NCI-H2171 (cell line): ENCODE measurements at regions not wholly inside any gene's neighbourhood (a gene's known extent, or its start where the extent isn't known, plus 50 kb on each side); places are given as distances from the start of the nearest gene placed in this dataset.

ENCODE experiments used
- DNase-seq: peaks from one replicate; lab custom pipeline; 2025; lab: John Stamatoyannopoulos, UW

- DNase-seq: no peak
These were observed 261.0 kb upstream of the CDH6 start for GRCh38 chr5:30932273-30933017.

DNA sequence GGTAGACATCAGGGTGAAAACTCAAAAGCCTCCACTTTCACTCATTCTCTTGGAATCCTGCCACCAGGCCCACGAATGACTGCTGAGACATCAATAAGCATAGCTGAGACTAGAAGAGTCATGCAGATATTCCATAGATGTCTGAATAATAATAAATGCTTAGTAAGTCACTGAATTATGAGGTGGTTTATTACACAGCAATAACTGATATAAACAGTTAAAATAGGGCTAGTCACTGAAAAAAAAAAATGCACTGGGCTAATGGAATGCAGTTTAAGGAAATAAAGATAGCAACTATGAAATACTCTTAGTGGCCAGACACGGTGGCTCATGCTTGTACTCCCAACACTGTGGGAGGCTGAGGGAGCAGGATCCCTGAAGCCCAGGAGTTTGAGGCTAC is 262.8 kb upstream of the CDH6 start:
- no peak for DNase-seq

DNA sequence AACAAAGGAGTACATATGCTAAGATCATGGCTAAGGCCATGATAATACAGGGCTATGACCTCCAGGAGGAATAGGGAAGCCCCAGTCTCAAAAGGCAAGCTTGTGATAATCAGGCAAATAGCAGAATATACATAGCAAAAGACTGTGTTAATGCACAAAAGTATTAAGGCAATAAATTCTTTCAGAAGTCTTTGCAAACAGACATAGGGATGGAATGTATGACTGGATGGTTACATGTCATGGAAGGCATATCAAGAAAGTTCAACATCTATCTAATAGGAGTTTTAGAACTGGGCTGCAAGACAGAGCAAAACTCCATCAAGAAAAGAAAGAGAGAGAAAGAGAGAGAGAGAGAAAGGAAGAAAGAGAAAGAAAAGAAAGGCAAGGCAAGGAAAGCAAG is 264.5 kb upstream of the CDH6 start:
- DNase-seq: no peak

- DNase-seq: no peak
These were observed 267.3 kb upstream of the CDH6 start for GRCh38 chr5:30926218-30926617.

DNA sequence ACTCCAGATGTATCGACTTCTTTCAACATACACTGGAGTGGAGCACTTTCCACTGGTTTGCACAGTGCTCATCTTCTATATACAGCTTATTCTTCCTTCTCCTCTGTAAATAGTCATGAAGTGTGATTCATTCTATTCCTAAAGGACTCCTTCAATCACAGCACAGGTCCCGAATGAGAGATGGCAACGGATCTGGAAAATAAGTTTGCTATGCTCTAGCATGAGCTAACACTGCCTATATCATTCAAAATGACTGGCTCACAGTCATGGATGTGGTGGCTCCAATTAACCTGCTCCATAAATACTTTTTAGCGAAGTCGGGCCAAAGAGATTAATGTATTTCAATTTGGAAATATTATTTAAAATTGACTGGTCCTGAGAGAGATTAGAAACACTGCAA is 272.1 kb upstream of the CDH6 start:
- no peak for DNase-seq

DNA sequence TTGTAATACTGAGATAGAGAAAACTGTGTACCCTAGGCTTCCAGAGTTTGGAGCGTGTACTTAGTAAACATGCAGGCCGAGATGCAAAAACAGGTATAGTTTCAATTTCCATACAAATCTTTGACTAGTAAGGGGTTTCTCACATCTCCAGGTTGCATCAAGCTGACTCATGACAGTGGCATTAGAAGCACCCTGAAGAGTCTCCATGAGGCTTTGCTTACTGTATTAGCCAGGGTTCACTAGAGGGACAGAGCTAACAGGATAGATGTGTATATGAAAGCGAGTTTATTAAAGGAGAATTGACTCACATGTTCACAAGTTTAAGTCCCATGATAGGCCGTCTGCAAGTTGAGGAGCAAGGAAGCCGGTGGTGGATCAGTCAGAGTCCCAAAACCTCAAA is 275.3 kb upstream of the CDH6 start:
- no peak for DNase-seq

- DNase-seq: no peak
These were observed 285.1 kb upstream of the CDH6 start for GRCh38 chr5:30908356-30908755.

- DNase-seq: no peak
These were observed 293.1 kb upstream of the CDH6 start for GRCh38 chr5:30900367-30900766.

GRCh38 chr5:30894811-30895210 is 298.7 kb upstream of the CDH6 start:
- no peak for DNase-seq

GRCh38 chr5:30891660-30892059 is 301.8 kb upstream of the CDH6 start:
- DNase-seq: no peak

DNA sequence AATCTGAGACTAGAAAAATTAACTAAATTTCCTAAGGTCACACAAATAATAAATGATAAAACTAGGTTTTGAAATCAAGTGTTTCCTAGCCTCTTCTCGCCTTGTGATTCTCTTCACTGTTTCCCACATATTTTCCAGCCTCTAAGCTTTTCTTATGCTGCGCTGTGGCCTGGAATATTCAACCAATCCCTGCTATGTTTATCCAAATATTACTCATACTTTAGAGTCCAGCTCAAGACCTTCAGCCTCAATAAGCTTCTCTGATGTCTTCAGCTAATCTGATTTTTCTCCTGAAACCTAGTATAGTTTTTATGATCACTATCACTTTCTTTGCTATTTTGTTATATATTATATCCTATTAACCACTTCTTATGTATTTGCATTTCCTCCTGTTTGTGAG is 303.1 kb upstream of the CDH6 start:
- no peak for DNase-seq

DNA sequence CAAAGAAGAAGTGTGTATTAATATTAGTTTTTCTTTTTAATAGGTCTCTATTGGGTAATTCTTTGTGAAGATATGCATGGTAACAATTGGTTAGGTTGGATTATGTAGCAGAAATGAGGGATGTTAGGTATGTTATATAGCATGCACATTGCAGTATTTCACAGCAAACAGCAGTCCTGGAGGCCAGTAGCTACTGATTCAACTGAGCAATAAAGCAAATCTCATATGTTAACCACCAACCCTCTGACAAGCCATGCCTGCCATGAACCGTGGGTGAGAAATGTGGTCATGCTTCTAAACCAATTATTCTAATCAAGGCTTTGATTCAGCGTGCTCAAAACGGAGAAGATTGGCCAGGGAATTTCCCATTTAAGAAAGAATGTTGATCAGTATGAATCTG is 313.0 kb upstream of the CDH6 start:
- DNase-seq: no peak

- no peak for DNase-seq
These were observed 313.6 kb upstream of the CDH6 start for GRCh38 chr5:30879887-30880286.

DNA sequence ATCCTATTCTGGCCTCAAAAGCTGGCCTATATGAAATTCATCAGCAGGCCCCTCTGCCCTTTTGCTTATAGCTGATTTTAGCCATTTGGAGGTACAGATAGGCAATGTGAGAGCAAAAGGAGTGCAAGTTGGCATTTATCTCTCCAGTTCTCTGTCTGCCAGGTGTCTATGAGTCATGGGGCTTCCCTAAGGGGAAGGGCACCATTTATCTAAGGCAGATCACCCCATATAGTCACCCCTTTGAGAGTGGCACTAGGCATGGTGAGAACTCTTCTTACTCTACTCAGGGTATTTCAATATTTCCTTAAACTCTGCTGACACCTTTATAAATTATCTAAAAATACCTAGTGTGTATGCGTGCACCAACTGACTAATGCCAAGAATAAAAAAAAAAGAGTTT is 314.7 kb upstream of the CDH6 start:
- DNase-seq: no peak

- no peak for DNase-seq
These were observed 315.2 kb upstream of the CDH6 start for GRCh38 chr5:30878296-30878695.

- no peak for DNase-seq
These were observed 319.0 kb upstream of the CDH6 start for GRCh38 chr5:30874241-30875034.

DNA sequence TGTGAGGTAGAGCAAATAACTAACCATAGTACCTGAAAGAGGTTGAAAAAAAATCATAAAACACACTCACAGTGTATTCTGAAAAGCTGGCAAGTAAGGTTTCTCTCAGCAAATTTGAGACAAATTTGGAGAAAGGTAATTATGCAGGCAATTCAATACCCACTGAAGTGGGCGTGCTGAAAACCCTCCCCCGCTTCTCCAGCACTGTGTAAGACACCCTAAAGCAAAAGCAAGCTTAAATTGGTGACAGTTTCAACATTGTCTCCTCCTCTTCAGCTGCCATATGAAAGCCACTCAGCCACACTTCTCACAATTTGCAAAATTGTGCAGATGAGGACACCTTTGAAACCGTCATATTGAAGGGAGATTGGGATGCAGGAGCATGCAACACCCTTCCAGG is 322.3 kb upstream of the CDH6 start:
- DNase-seq: no peak

- no peak for DNase-seq
These were observed 325.8 kb upstream of the CDH6 start for GRCh38 chr5:30867711-30868110.

- no peak for DNase-seq
These were observed 327.3 kb upstream of the CDH6 start for GRCh38 chr5:30866142-30866541.

DNA sequence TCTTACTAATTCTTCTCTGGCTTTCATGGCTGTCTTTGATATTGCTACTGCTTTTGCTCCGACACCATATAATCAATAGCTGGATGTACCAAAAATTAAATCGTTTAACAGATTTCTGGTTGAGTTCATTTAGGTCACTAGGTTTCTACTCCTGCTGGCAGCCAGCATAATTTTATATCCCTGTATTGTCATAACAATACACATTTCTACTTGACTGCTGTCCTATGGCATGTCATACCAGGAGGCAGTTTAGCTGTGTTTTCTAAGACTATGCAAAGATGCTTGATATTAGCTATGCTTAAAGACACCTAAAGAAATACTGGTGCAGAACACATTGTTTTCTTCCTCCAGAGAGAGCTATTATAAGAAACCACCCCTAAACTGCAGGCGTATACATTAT is 337.2 kb upstream of the CDH6 start:
- DNase-seq: no peak

DNA sequence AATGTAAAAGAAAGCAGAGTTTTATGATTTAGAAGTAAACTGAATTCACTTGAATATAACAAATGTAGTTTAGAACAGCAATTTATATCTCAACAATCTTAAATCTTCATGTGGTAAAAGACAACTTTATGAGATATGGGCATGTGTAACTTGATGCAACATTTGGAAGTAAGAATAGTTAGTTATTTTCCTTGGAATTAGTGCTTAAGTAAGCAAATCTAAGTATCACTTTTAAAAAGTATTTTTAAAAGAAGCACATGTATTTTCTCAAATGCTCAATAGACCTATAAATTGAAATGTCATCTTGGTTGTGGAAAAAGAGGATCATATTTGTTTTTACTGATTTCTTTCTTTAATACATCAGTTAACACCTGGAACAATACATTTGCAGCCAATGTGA is 340.3 kb upstream of the CDH6 start:
- DNase-seq: no peak

DNA sequence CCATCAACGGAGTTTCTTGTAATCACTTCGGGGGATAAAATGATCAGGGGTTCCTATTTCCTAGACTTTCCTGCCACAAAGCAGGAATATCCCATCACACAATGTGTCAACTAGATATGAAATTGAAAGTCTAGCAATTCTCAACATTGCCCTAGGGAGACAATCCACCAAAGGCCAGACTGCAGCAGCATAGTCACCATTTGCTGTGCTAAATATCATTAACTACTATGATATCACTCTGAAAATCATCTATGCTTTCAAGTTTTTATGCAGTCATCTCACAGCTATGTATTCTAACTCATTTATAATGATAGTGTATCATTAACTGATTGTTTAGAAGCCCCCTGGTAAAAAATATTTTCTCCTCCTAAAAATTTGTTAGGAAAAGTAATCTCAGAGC is 342.6 kb upstream of the CDH6 start:
- no peak for DNase-seq

DNA sequence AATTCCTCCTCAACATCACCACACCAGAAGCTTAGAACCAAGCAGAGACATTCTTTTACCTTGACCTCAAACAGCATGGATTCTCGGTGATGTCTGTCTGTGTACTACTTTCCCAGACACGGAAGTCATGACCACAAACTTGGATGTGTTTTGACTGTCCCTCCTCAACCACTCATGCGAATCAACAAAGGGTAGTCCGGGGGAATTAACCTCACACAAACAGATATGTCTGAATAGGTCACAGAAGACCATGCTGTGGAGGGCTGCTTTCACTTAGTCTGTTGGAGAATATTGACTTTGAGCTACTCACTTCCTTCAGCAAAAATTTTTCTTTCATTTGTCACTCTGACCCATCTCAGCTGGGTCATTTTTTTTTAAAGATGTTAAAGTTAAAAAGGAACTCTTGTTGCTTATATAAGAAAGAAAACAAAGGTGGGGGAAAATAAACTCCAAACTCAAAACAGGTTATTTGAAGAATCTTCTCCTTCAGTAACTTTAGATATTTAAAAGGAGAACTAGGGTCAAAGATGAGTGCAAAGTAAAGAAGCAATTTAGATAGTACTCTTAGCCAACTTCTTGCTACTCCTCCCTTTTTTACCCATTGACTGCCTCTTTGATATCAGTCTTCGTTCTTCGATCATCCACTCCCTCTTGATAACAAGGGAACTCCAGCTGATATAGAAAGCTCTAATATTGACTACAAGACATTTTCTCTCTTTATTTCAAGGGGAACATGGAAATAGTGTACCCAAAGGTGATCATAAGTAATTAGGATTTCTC is 343.4 kb upstream of the CDH6 start:
- no peak for DNase-seq
